ENCODE measurements at regions not wholly inside any gene's neighbourhood (a gene's known extent, or its start where the extent isn't known, plus 50 kb on each side); places are given as distances from the start of the nearest gene placed in this dataset.

- Histone ChIP-seq H3K4me2 (ENCODE audit: low read length) (no peak overlapping the region), H3K9me2 (ENCODE audit: low read depth, low read length) (no peaks in the 10 kb centered on the region), H3F3A (ENCODE audit: insufficient read depth, low read length) (no peaks in the 10 kb centered on the region), H3K36me3 (ENCODE audit: insufficient read depth, low read length) (no peaks in the 10 kb centered on the region), H3K4me1 (ENCODE audit: insufficient read depth, low read length, severe bottlenecking) (no peaks in the 10 kb centered on the region), H3K9ac (ENCODE audit: low read length) (no peak overlapping the region), H4K20me1 (ENCODE audit: insufficient read depth, low read length) (no peaks in the 10 kb centered on the region), H3K27me3 (ENCODE audit: insufficient read depth, low read length) (no peaks in the 10 kb centered on the region), H3K27ac (ENCODE audit: low read depth, low read length, poor library complexity, severe bottlenecking) (no peak overlapping the region), H2AFZ (ENCODE audit: low read length) (no peak overlapping the region), H3K79me2 (ENCODE audit: insufficient read depth, low read length) (no peaks in the 10 kb centered on the region), H3K4me3 (ENCODE audit: low read depth, low read length, poor library complexity, severe bottlenecking) (no peak overlapping the region), H3K9me3 (ENCODE audit: low read length) (no peaks in the 10 kb centered on the region)
- TF ChIP-seq CTCF (IDR thresholded peaks at IDR 0.05; ENCODE audit: low read length) (no peak), EZH2 (IDR thresholded peaks at IDR 0.05; ENCODE audit: borderline replicate concordance, low read length) (no peak)
These were observed 1549.4 kb downstream of the LRRC4C start for GRCh38 chr11:39910087-39910486.

GRCh38 chr11:39860931-39861330 lies 1598.5 kb downstream of the LRRC4C start:
- H3F3A ChIP-seq (ENCODE audit: insufficient read depth, low read length): no peaks in the 10 kb centered on the region
- H2AFZ ChIP-seq (ENCODE audit: low read length): no peak overlapping the region
- no peaks in the 10 kb centered on the region for H4K20me1 ChIP-seq (ENCODE audit: insufficient read depth, low read length)
- no peak overlapping the region for H3K4me3 ChIP-seq (ENCODE audit: low read depth, low read length, poor library complexity, severe bottlenecking)
- no peaks in the 10 kb centered on the region for H3K9me2 ChIP-seq (ENCODE audit: low read depth, low read length)
- H3K4me2 ChIP-seq (ENCODE audit: low read length): no peak overlapping the region
- H3K9ac ChIP-seq (ENCODE audit: low read length): no peak overlapping the region
- H3K36me3 ChIP-seq (ENCODE audit: insufficient read depth, low read length): no peaks in the 10 kb centered on the region
- no peaks in the 10 kb centered on the region for H3K79me2 ChIP-seq (ENCODE audit: insufficient read depth, low read length)
- no peaks in the 10 kb centered on the region for H3K9me3 ChIP-seq (ENCODE audit: low read length)
- H3K4me1 ChIP-seq (ENCODE audit: insufficient read depth, low read length, severe bottlenecking): no peaks in the 10 kb centered on the region
- TF ChIP-seq CTCF (IDR thresholded peaks at IDR 0.05; ENCODE audit: low read length) (no peak), EZH2 (IDR thresholded peaks at IDR 0.05; ENCODE audit: borderline replicate concordance, low read length) (no peak)
- no peak overlapping the region for H3K27ac ChIP-seq (ENCODE audit: low read depth, low read length, poor library complexity, severe bottlenecking)
- H3K27me3 ChIP-seq (ENCODE audit: insufficient read depth, low read length): no peaks in the 10 kb centered on the region

- TF ChIP-seq EZH2 (IDR thresholded peaks at IDR 0.05; ENCODE audit: borderline replicate concordance, low read length): no peak
- TF ChIP-seq CTCF (IDR thresholded peaks at IDR 0.05; ENCODE audit: low read length): no peak
- Histone ChIP-seq H3K36me3 (ENCODE audit: insufficient read depth, low read length) (no peaks in the 10 kb centered on the region), H3K27ac (ENCODE audit: low read depth, low read length, poor library complexity, severe bottlenecking) (no peak overlapping the region), H4K20me1 (ENCODE audit: insufficient read depth, low read length) (no peaks in the 10 kb centered on the region), H3K4me2 (ENCODE audit: low read length) (no peak overlapping the region), H3K9me2 (ENCODE audit: low read depth, low read length) (no peaks in the 10 kb centered on the region), H3K79me2 (ENCODE audit: insufficient read depth, low read length) (no peaks in the 10 kb centered on the region), H3F3A (ENCODE audit: insufficient read depth, low read length) (no peaks in the 10 kb centered on the region), H2AFZ (ENCODE audit: low read length) (no peak overlapping the region), H3K9me3 (ENCODE audit: low read length) (no peaks in the 10 kb centered on the region), H3K27me3 (ENCODE audit: insufficient read depth, low read length) (no peaks in the 10 kb centered on the region), H3K9ac (ENCODE audit: low read length) (no peak overlapping the region), H3K4me3 (ENCODE audit: low read depth, low read length, poor library complexity, severe bottlenecking) (no peak overlapping the region), H3K4me1 (ENCODE audit: insufficient read depth, low read length, severe bottlenecking) (no peaks in the 10 kb centered on the region)
These were observed 1642.2 kb downstream of the LRRC4C start for GRCh38 chr11:39817241-39817640.
